GM12891 (cell line): ENCODE measurements at regions not wholly inside any gene's neighbourhood (a gene's known extent, or its start where the extent isn't known, plus 50 kb on each side); places are given as distances from the start of the nearest gene placed in this dataset.

ENCODE experiments used
- DNase-seq: peaks from one replicate; pipeline ENCODE4 v3.0.0; 2011; ENCODE audit warnings: low spot score; ENCODE audit not compliant: insufficient read length
- FAIRE-seq: peaks from 2 replicates; lab custom pipeline; 2011; peaks lifted over from hg19 to GRCh38; lab: Jason Lieb, UNC
- PAX5 ChIP-seq: IDR thresholded peaks from 2 replicates; pipeline ENCODE4 v1.6.1; 2011; ENCODE audit warnings: low read length, moderate library complexity, mild to moderate bottlenecking; ENCODE audit not compliant: insufficient read depth, severe bottlenecking
- POLR2A ChIP-seq: IDR thresholded peaks from 2 replicates; pipeline ENCODE4 v1.6.1; 2011; ENCODE audit warnings: low read depth, low read length, control low read depth
- POLR2AphosphoS5 ChIP-seq: IDR thresholded peaks from 2 replicates; pipeline ENCODE4 v1.6.1; 2011; ENCODE audit warnings: low read depth, low read length, control low read depth
- POU2F2 ChIP-seq: IDR thresholded peaks from 2 replicates; pipeline ENCODE4 v1.6.1; 2011; ENCODE audit warnings: low read depth, mild to moderate bottlenecking, control low read depth, low read length, moderate library complexity
- SPI1 ChIP-seq: IDR thresholded peaks from 2 replicates; pipeline ENCODE4 v1.6.1; 2011; ENCODE audit warnings: low read depth, low read length, control low read depth
- TAF1 ChIP-seq: IDR thresholded peaks from 2 replicates; pipeline ENCODE4 v1.6.1; 2011; ENCODE audit warnings: low read depth, low read length, control low read depth

DNA sequence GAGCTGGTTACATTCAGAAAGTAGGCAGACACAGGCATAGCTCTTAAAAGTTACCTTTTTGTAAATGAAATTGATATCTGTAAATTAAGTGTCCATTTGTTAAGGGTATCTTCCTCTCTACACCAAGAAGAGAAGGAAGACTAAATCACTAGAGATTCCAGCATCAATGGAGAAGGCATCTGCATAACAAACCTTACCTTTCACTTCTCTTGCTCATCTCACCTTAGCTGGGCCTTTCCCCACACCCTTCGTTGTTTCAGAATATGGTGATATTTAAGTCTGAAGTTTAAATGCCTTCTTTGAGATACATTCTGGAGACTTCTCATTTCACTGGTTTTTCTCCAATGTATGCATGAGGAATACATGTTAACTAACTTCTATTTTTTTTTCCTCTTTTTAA lies 54.5 kb upstream of the TGFBR2 start:
- FAIRE-seq (no peak), DNase-seq (no peak)
- TF ChIP-seq POU2F2: no peak
- TF ChIP-seq TAF1: no peak
- no peak for TF ChIP-seq PAX5
- TF ChIP-seq POLR2A: no peak
- TF ChIP-seq POLR2AphosphoS5: no peak
- no peak for TF ChIP-seq SPI1

DNA sequence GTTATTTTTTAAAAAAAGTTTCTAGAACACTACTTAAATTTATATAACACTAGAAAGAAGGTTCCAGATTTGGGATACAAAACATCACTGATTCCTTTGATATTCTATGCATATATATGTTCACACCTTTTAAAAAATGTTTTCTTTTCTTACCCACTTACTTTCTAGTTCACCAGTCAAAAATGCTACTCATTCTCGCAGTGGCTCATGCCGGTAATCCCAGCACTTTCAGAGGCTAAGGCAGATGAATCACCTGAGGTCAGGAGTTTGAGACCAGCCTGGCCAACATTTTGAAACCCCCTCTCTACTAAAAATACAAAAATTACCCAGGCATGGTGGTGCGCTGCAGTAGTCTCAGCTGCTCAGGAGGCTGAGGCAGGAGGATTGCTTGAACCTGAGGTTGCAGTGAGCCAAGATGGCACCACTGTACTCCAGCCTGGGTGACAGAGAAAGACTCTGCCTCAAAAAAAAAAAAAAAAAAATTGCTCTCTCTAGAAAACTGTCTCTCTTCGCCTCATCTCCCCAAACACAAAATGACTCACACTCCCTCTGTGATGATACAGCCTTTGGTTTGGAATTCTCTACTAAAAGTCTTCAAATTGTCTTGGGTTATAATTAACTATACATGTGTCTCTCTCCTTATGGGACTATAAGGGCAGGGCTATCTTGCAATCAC lies 52.6 kb upstream of the TGFBR2 start:
- TF ChIP-seq POU2F2 (no peak), TAF1 (no peak), SPI1 (no peak), PAX5 (no peak), POLR2AphosphoS5 (no peak), POLR2A (no peak)
- FAIRE-seq (no peak), DNase-seq (no peak)

DNA sequence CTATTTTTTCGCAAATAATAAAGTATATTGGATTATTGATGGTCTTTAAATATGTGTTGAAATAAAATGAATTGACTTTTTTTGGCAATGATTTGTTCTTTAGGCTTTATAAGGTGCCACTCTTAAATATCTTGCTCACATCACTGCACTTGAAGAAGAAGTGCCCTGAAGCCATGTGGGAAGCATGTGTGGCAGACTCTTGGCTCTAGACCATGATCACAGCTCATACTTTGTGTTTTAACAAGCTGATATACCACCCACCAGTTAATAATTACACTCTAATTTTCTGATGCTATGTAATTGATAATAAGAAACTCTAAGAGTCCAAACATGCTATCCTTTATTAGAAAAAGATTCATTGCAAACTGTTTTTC lies 52.1 kb upstream of the TGFBR2 start:
- no peak for DNase-seq
- TF ChIP-seq POLR2AphosphoS5 (no peak), TAF1 (no peak), POLR2A (no peak), PAX5 (no peak), POU2F2 (no peak), SPI1 (no peak)
- no peak for FAIRE-seq

DNA sequence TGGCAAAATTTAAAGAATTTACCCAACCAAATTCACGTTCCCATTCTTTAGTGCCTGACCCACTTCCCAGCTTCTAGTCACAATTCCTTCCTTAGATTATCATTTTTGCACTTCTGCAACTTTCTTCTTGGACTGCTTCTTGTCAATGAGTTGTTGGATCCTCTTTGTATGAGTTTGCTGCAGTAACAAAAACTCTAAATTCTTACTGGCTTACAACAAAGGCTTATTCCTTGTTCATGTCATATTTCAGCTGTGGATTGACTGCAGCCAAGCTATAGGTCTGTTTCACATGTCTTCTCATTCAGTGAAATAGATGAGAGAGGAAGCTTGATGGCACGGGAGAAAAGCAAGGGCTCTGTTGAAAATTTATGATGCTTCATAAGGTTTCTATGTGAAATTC lies 50.4 kb upstream of the TGFBR2 start:
- FAIRE-seq (no peak), DNase-seq (no peak)
- TF ChIP-seq POLR2AphosphoS5 (no peak), SPI1 (no peak), TAF1 (no peak), POU2F2 (no peak), POLR2A (no peak), PAX5 (no peak)
